Activated CD4-positive, CD25-positive, alpha-beta regulatory T cell (primary cell): ENCODE measurements at regions not wholly inside any gene's neighbourhood (a gene's known extent, or its start where the extent isn't known, plus 50 kb on each side); places are given as distances from the start of the nearest gene placed in this dataset.

ENCODE experiments used
- DNase-seq, 4 experiments: peaks; one replicate each; lab custom pipeline; 2025; lab: John Stamatoyannopoulos, UW

GRCh38 chr11:122523846-122524805 lies 131.4 kb upstream of the UBASH3B start:
- no peak for DNase-seq

- no peak for DNase-seq
Measured at GRCh38 chr11:122521626-122522025, 133.9 kb upstream of the UBASH3B start.

- DNase-seq: no peak
Measured at GRCh38 chr11:122517403-122518379, 137.8 kb upstream of the UBASH3B start.

DNA sequence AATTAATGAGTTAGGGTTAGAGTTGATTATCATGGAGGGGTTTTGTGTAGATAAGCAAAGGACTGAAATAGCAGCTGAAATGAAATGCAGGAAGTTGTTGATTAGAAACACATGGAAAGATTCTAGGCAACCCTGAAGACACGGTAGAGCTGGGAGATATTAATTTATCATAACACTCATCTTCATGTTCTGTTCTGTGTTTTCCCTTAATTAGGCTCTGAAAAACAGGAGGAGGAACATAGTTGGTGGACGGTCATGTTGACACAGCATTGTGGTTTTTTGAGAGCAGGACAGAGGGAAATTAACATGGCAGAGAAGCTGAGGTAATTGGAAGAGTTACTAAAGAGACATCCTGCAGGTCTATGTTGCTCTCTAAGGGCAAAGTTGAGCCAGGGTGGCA lies 138.8 kb upstream of the UBASH3B start:
- no peak for DNase-seq

- no peak for DNase-seq
Measured at GRCh38 chr11:122513997-122514396, 141.5 kb upstream of the UBASH3B start.

GRCh38 chr11:122513328-122513727 lies 142.2 kb upstream of the UBASH3B start:
- no peak for DNase-seq

- DNase-seq: no peak
Measured at GRCh38 chr11:122512688-122513087, 142.8 kb upstream of the UBASH3B start.

DNA sequence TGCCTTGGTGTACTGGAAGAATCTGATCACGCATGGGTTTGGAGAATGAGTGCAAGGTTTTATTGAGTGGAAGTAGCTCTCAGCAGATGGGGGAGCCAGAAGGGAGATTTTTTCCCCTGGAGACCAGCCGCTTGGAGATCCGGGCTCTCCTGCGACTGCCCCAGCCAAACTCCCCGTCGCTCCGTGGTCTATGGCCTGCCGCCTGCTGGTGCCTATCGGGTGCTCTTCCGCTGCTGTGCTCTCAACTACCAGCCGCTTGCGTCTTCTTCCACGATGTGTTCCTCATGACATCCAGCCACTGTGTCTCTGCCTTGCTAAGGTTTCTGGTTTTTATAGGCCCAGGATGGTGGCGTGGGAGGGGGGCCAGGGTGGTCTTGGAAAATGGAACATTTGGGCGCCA lies 145.6 kb upstream of the UBASH3B start:
- DNase-seq: no peak

- DNase-seq: no peak
Measured at GRCh38 chr11:122509091-122509490, 146.4 kb upstream of the UBASH3B start.

- peak in 3 of 4 experiments; percentile 2 to 10 (median 5) for DNase-seq
Measured at GRCh38 chr11:122505304-122506006, 150.1 kb upstream of the UBASH3B start.

DNA sequence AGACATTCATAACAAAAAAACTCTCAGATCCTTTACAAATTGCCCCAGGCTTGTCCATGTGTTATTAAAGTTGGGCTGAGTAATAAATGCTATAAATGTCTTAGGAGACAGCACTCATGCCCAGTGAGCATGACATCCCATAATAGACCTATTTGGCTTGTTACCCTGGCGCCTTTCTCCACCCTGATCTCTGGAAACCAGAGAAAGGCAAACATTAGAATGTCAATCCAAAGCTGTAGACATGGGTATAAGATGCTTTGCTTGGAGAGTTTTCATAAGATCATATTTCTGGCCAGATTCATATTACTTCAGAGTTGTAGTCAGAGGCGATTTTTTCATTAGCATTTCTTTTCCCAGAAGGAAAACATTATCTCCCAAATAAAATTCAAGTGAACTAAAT lies 161.3 kb upstream of the UBASH3B start:
- no peak for DNase-seq

- no peak for DNase-seq
Measured at GRCh38 chr11:122491509-122491908, 164.0 kb upstream of the UBASH3B start.

GRCh38 chr11:122488892-122489706 lies 166.4 kb upstream of the UBASH3B start:
- no peak for DNase-seq

DNA sequence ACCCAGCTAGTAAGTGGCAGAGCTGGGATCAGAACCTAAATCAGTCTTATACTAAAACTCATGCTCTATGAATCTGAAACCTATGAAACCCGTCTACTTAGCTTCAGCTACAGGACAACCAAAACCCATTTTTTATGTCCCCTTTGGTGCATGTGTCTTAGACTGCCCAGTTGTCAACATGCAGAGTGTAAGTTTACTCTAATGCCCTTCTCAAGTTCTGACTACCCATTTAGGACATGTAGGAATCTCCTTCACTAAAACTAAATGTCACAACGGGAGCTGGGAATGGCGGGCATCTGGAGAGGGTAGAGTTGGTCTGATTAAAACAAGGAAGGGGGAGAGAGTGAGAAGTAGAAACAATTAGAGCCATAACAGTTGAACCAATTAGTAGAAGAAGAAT lies 167.9 kb upstream of the UBASH3B start:
- no peak for DNase-seq

DNA sequence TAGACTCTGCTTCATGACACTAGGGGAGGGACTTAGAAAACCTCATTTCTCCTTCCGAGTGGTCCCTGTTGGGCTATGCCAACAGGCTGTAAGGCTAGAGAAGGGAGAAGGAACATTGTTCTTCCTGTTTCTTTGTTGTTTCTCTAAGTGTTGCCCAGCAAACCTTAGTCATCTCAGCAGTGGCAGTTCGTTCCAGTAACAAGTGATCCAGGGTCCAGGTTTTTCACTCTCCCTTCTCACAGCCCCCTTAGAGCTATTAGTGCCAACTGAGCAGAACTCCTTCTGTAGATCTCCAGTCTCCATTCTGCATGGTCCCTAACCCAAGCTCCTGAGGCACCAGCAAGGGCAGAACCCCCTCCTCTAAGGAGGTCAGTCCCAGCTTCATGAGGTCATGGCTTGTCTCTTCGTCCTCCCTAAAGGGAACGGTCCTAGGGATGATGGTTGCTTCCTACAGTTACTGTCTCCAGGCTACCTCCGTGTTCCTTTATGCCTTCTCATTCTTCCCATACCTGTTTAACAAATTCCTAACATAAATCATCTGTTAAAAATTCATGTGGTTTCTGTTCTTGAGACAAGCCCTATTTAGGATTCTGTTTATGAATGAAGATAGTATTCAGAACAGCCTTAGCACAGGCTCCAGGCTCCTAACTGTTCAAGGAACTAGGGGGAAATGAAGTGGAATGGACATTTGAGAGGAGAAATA lies 168.6 kb upstream of the UBASH3B start:
- DNase-seq: no peak

DNA sequence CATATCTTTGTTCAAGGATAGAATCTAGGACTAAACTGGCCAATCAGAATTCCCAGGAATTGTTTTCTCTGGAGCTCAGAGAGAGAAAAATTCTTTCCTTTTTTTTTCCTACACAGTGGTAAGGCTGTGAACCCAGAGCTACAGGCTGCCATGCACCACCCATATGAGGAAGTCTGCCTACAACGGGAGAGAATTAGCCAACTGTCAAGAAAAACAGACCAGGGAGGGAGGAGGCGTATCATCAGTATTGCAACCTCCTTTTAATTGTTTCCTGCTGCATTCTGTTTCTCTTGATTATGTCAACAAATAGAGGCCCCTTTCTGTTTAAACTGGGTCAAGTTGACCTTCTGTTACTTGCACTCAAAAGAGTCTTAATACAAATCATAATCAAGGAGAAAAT lies 176.5 kb upstream of the UBASH3B start:
- no peak for DNase-seq

DNA sequence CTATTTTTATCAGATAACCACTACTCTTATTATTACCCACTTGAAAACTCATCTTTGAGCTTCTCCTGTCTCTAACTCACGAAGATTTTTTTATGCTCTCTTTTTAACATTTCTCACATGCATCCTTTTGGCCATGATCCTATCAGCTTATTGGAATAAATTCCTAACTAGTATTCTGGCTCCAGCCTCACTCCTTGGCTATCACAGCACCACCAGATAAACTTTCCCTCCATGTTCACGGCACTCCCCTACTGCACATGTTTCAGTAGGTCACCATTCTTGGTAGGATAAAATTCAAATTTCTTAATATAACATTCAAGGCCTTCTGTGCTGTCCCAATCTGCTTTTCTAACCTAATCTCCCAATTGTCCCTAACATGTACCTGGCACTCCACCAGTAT lies 186.6 kb upstream of the UBASH3B start:
- DNase-seq: no peak

- no peak for DNase-seq
Measured at GRCh38 chr11:122463530-122463929, 192.0 kb upstream of the UBASH3B start.

GRCh38 chr11:122459064-122459463 lies 196.5 kb upstream of the UBASH3B start:
- DNase-seq: no peak

DNA sequence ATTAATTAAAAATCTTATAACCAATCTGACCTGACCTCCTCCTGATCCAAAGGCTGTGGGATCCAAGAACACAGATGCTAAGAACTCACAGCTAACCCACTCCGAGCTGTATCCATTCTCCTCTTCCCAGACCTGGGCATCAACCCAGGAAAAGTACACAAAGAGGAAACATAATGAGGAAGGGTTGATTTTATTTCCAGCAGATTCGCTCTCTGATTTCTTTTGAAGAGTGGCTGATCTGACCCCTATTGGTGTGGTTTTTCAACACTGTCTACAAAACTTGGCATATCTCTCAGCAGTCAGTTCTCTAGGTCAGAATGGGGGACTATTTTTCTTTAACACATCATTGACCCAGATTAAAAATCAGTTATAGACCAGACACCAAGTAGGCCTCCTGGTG lies 201.9 kb upstream of the UBASH3B start:
- no peak for DNase-seq

- DNase-seq: no peak
Measured at GRCh38 chr11:122451911-122452310, 203.6 kb upstream of the UBASH3B start.
